Activated CD8-positive, alpha-beta memory T cell treated with anti-CD3 and anti-CD28 coated beads for 48 hours (primary cell): ENCODE measurements at regions not wholly inside any gene's neighbourhood (a gene's known extent, or its start where the extent isn't known, plus 50 kb on each side); places are given as distances from the start of the nearest gene placed in this dataset.

Experiments used
- DNase-seq, 3 experiments: peaks; one replicate each; pipeline ENCODE4 v3.0.0-alpha.2; 2020; ENCODE audit warnings: low read depth in 2 of 3, low spot score in 2 of 3

- DNase-seq = no peak
These were observed 897.3 kb upstream of the TENM3 start for GRCh38 chr4:181345931-181346330.

- DNase-seq = no peak
These were observed 892.4 kb upstream of the TENM3 start for GRCh38 chr4:181350615-181351415.

GRCh38 chr4:181364504-181364903 is 878.7 kb upstream of the TENM3 start:
- no peak for DNase-seq

GRCh38 chr4:181365671-181366070 is 877.5 kb upstream of the TENM3 start:
- DNase-seq = no peak

GRCh38 chr4:181372014-181372413 is 871.2 kb upstream of the TENM3 start:
- no peak for DNase-seq

GRCh38 chr4:181376058-181376457 is 867.1 kb upstream of the TENM3 start:
- DNase-seq = no peak

GRCh38 chr4:181388061-181388460 is 855.1 kb upstream of the TENM3 start:
- no peak for DNase-seq

- DNase-seq = no peak
These were observed 826.2 kb upstream of the TENM3 start for GRCh38 chr4:181416966-181417365.

- no peak for DNase-seq
These were observed 824.7 kb upstream of the TENM3 start for GRCh38 chr4:181418496-181418895.

GRCh38 chr4:181420950-181421349 is 822.3 kb upstream of the TENM3 start:
- DNase-seq = no peak

- DNase-seq = no peak
These were observed 818.7 kb upstream of the TENM3 start for GRCh38 chr4:181424362-181425016.

GRCh38 chr4:181427076-181427475 is 816.1 kb upstream of the TENM3 start:
- no peak for DNase-seq

GRCh38 chr4:181431006-181431405 is 812.2 kb upstream of the TENM3 start:
- DNase-seq = no peak

GRCh38 chr4:181431661-181432060 is 811.5 kb upstream of the TENM3 start:
- no peak for DNase-seq

- no peak for DNase-seq
These were observed 810.9 kb upstream of the TENM3 start for GRCh38 chr4:181432335-181432734.

GRCh38 chr4:181437895-181438294 is 805.3 kb upstream of the TENM3 start:
- no peak for DNase-seq

GRCh38 chr4:181438641-181439040 is 804.6 kb upstream of the TENM3 start:
- no peak for DNase-seq

GRCh38 chr4:181443021-181443420 is 800.2 kb upstream of the TENM3 start:
- DNase-seq = no peak

- DNase-seq = no peak
These were observed 777.4 kb upstream of the TENM3 start for GRCh38 chr4:181465826-181466225.

- DNase-seq = no peak
These were observed 774.8 kb upstream of the TENM3 start for GRCh38 chr4:181468451-181468850.

- DNase-seq = no peak
These were observed 772.9 kb upstream of the TENM3 start for GRCh38 chr4:181470306-181470705.

GRCh38 chr4:181475359-181475758 is 767.8 kb upstream of the TENM3 start:
- no peak for DNase-seq
